GDM1 (cell line): ENCODE measurements at regions not wholly inside any gene's neighbourhood (a gene's known extent, or its start where the extent isn't known, plus 50 kb on each side); places are given as distances from the start of the nearest gene placed in this dataset.

Experiments used
- DNase-seq: peaks from one replicate; lab custom pipeline; 2025; lab: John Stamatoyannopoulos, UW

DNA sequence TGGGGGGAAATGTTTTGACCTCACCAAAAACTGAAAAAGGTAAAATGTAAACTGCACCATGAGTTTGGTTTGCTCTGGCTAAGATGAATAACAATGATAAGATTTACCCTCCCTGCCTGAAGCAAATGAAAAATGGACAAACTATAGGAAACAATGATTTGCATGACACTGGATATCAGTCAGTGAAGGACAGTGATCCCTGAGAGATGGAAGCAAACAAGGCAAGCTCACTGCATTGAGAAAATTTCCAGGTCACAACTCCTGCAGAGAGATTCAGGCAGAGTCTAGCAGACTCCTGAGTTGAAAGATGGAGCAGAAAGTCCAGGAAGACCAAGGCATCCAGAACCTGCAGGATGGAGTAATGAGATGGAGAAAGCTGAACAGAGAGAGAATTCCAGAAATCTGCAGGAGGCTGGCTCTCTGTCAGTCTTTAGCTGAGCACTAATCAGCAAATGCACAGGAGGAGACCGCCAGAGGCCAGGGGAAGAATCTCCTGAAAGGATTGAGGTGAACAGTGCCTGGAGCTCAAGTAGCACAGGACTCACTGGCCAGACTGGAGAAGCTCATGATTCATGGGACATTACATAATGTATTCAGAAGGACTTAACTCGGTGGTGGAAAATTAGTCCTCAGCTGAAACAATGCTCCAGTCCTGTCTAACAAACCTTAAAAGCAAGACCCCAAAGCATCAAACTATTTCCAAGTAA lies 51.2 kb upstream of the PALS2 start:
- no peak for DNase-seq
